ENCODE measurements at regions not wholly inside any gene's neighbourhood (a gene's known extent, or its start where the extent isn't known, plus 50 kb on each side); places are given as distances from the start of the nearest gene placed in this dataset.

DNA sequence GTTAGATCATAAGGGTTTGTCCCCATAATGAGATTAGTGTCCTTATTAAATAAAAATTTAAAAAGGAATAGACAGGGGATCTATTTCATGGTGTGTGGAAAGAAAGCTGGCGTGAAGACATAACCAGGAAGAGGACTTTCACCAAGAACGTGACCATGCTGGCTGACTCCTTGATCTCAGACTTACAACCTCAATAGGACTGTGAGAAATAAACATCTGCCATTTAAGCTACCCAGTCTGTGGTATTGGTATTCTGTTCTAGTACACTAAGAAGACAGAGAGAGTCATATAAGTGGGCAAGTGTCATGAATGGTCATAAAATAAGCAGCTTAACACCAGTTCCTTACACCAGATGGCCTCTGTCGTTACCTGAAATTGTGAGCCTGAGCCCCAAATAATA, 259.4 kb upstream of the CCNG1 start:
- TF ChIP-seq GATA2 (IDR thresholded peaks at IDR 0.05; ENCODE audit: low read depth, low read length), result no peak
- TF ChIP-seq GATA3 (IDR thresholded peaks at IDR 0.05; ENCODE audit: low read depth, low read length), result no peak

- TF ChIP-seq GATA2 (IDR thresholded peaks at IDR 0.05; ENCODE audit: low read depth, low read length) (no peak), GATA3 (IDR thresholded peaks at IDR 0.05; ENCODE audit: low read depth, low read length) (no peak)
These were observed 252.1 kb upstream of the CCNG1 start for GRCh38 chr5:163185315-163185714.

DNA sequence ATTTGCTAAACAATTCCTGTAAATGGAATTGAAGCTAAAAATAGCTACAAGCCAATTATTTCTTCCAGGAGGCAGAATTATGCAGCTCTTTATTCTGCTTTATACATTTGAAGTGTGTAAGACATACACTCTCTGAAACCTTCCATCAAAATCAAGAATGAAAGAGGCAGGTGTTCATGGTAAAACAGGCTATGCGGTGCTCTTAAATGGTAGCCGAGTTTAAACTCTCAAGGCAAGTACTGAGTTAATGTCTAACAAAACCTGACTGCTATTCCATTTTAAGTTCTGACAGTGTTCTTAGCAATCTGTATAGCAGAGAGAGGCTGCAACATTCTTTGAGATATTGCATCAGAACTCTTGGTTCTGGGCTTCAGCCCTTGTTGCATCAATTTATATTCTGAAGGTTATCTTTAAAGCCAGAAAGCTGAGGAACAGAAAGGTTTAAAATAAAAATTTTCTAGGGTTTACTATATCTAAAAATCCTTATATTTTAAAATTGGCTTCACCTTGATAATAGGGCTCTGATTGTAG, 248.3 kb upstream of the CCNG1 start:
- TF ChIP-seq GATA2 (IDR thresholded peaks at IDR 0.05; ENCODE audit: low read depth, low read length), result no peak
- no peak for TF ChIP-seq GATA3 (IDR thresholded peaks at IDR 0.05; ENCODE audit: low read depth, low read length)

GRCh38 chr5:163190283-163190682, 247.1 kb upstream of the CCNG1 start:
- TF ChIP-seq GATA3 (IDR thresholded peaks at IDR 0.05; ENCODE audit: low read depth, low read length) (no peak), GATA2 (IDR thresholded peaks at IDR 0.05; ENCODE audit: low read depth, low read length) (no peak)

GRCh38 chr5:163190784-163191183, 246.6 kb upstream of the CCNG1 start:
- TF ChIP-seq GATA2 (IDR thresholded peaks at IDR 0.05; ENCODE audit: low read depth, low read length) (no peak), GATA3 (IDR thresholded peaks at IDR 0.05; ENCODE audit: low read depth, low read length) (no peak)

GRCh38 chr5:163193886-163194285, 243.5 kb upstream of the CCNG1 start:
- TF ChIP-seq GATA3 (IDR thresholded peaks at IDR 0.05; ENCODE audit: low read depth, low read length), result no peak
- TF ChIP-seq GATA2 (IDR thresholded peaks at IDR 0.05; ENCODE audit: low read depth, low read length), result no peak

GRCh38 chr5:163205645-163206044, 231.8 kb upstream of the CCNG1 start:
- TF ChIP-seq GATA3 (IDR thresholded peaks at IDR 0.05; ENCODE audit: low read depth, low read length) (no peak), GATA2 (IDR thresholded peaks at IDR 0.05; ENCODE audit: low read depth, low read length) (no peak)

DNA sequence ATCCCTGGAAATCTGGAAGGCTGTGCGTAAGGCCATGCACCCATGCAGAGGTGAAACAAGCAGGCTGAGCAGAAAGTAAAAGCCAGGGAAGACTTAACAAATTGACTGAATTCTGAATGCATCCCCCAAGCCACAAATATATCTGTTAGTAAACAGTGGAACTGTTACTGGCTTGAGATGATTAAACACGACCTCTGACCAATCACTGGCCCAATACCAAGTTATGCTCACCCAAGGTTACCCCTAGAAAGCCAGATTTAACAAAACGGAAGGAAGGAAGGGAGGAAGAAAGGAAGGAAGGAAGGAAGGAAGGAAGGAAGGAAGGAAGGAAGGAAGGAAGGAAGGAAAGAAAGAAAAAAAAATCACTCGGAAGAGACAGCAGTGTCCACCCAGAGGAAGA, 215.8 kb upstream of the CCNG1 start:
- TF ChIP-seq GATA3 (IDR thresholded peaks at IDR 0.05; ENCODE audit: low read depth, low read length) (no peak), GATA2 (IDR thresholded peaks at IDR 0.05; ENCODE audit: low read depth, low read length) (no peak)

DNA sequence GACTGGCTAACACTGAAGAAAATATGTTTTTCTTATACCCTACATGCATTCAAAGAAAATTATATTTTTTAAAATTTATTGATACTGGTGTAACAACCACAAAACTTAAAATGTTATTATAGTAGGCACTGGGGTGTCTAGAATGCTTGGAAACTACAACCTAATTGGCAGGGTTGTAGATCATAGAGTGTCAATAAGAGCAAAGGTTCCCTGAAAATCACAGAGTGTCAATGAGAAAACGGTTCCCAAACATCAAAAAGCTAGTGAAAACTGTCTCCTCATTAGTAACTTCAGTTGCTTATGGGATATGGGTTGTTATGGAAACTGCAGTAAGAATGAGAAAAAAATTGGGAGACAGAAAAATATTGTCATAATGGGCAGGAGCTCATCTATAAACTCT, 214.4 kb upstream of the CCNG1 start:
- no peak for TF ChIP-seq GATA2 (IDR thresholded peaks at IDR 0.05; ENCODE audit: low read depth, low read length)
- no peak for TF ChIP-seq GATA3 (IDR thresholded peaks at IDR 0.05; ENCODE audit: low read depth, low read length)

GRCh38 chr5:163244445-163244987, 192.9 kb upstream of the CCNG1 start:
- TF ChIP-seq GATA2 (IDR thresholded peaks at IDR 0.05; ENCODE audit: low read depth, low read length) (no peak), GATA3 (IDR thresholded peaks at IDR 0.05; ENCODE audit: low read depth, low read length) (no peak)

DNA sequence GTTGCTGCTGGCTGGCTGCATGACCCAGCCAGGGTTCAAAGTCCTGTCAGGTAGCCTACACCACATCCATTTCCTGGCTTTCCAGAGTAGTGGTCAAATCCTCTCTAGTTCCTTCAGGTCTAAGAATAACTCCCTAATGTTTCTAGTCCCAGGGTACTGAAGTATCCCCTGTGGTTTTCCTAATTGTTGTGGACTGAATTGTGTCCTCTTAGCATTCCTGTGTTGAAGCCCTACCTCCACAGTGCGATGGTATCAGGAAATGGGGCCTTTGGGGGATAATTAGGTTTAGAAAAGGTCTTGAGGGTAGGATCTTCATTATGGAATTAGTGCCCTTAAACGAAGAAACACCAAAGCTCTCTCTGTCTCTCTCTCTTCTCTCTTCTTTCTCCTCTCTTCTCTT, 191.8 kb upstream of the CCNG1 start:
- TF ChIP-seq GATA2 (IDR thresholded peaks at IDR 0.05; ENCODE audit: low read depth, low read length), result no peak
- no peak for TF ChIP-seq GATA3 (IDR thresholded peaks at IDR 0.05; ENCODE audit: low read depth, low read length)

DNA sequence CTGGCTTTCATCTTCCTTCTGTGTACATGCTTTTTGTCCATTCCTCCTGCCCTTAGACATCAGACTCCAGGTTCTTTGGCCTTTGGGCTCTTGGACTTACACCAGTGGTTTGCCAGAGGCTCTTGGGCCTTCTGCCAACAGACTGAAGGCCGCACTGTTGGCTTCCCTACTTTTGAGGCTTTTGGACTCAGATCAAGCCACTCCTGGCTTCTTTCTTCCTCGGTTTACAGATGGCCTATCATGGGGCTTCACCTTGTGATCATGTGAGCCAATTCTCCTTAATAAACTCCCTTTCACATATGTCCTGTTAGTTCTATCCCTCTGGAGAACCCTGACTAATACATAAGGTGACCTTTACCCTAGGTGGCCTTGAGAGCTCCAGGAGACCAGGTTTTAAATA, 189.1 kb upstream of the CCNG1 start:
- TF ChIP-seq GATA3 (IDR thresholded peaks at IDR 0.05; ENCODE audit: low read depth, low read length) (no peak), GATA2 (IDR thresholded peaks at IDR 0.05; ENCODE audit: low read depth, low read length) (no peak)

DNA sequence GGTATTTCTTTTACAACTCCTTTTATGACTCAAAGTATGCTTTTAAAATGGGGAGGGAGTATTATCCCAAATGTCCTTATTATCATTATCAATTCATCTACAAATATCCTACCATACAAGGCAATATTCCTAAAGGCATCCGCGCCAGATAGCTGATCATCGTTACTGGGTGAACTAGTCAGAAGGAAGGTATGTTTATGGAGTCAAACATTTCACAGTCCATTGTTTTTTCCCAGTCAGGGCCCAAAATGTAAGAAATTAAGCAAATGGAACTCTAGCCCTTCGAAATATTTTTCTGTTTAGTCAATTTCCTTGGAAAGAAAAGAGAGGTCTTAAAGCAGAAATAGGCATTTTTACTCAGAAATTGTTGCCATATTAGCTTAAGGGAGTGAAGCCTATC, 188.5 kb upstream of the CCNG1 start:
- TF ChIP-seq GATA2 (IDR thresholded peaks at IDR 0.05; ENCODE audit: low read depth, low read length) (no peak), GATA3 (IDR thresholded peaks at IDR 0.05; ENCODE audit: low read depth, low read length) (no peak)

GRCh38 chr5:163252950-163253349, 184.4 kb upstream of the CCNG1 start:
- no peak for TF ChIP-seq GATA3 (IDR thresholded peaks at IDR 0.05; ENCODE audit: low read depth, low read length)
- no peak for TF ChIP-seq GATA2 (IDR thresholded peaks at IDR 0.05; ENCODE audit: low read depth, low read length)

- TF ChIP-seq GATA2 (IDR thresholded peaks at IDR 0.05; ENCODE audit: low read depth, low read length) (no peak), GATA3 (IDR thresholded peaks at IDR 0.05; ENCODE audit: low read depth, low read length) (no peak)
These were observed 177.9 kb upstream of the CCNG1 start for GRCh38 chr5:163259495-163259894.

GRCh38 chr5:163260471-163260870, 176.9 kb upstream of the CCNG1 start:
- TF ChIP-seq GATA2 (IDR thresholded peaks at IDR 0.05; ENCODE audit: low read depth, low read length) (no peak), GATA3 (IDR thresholded peaks at IDR 0.05; ENCODE audit: low read depth, low read length) (no peak)

Measured in SH-SY5Y (cell line).